IgD-negative memory B cell (primary cell): ENCODE measurements at regions not wholly inside any gene's neighbourhood (a gene's known extent, or its start where the extent isn't known, plus 50 kb on each side); places are given as distances from the start of the nearest gene placed in this dataset.
A peak's percentile ranks its signal among the peaks of the same experiment; 100 is the strongest.
"Not testable (repeated sequence)": the region's sequence is repeated elsewhere in the genome, so short reads cannot be mapped to it uniquely, and the experiment has no call there.

Source experiments
- H3K27ac Mint-ChIP-seq, 3 donors: one replicate each; pipeline ENCODE4 v1.8.0; 2020 to 2022; ENCODE audit warnings: mild to moderate bottlenecking in 3 of 3, mixed read lengths in 3 of 3, moderate library complexity in 1 of 3
- H3K27me3 Mint-ChIP-seq: one replicate; pipeline ENCODE4 v1.8.0; 2021; ENCODE audit warnings: mixed read lengths
- H3K36me3 Mint-ChIP-seq: one replicate; pipeline ENCODE4 v1.8.0; 2020; ENCODE audit warnings: mild to moderate bottlenecking, mixed read lengths
- H3K4me1 Mint-ChIP-seq, 3 donors: one replicate each; pipeline ENCODE4 v1.8.0; 2020 to 2022; ENCODE audit warnings: mixed read lengths in 3 of 3, mild to moderate bottlenecking in 1 of 3
- H3K4me3 Mint-ChIP-seq, 4 donors: one replicate each; pipeline ENCODE4 v1.8.0; 2020 to 2022; ENCODE audit warnings: mild to moderate bottlenecking in 4 of 4, mixed read lengths in 4 of 4, moderate library complexity in 3 of 4
- H3K9me3 Mint-ChIP-seq, 3 donors: one replicate each; pipeline ENCODE4 v1.8.0; 2020 to 2021; ENCODE audit warnings: mixed read lengths in 3 of 3, mild to moderate bottlenecking in 1 of 3

GRCh38 chr4:71081192-71081591 is 87.7 kb downstream of the DCK start:
- Mint-ChIP-seq H3K27me3 (no peaks in the 10 kb centered on the region), H3K9me3 (peaks cover 0 to 2% (median 0%) of the 10 kb centered on the region in 3 donors), H3K4me1 (no peaks in the 10 kb centered on the region), H3K36me3 (peaks cover 3% of the 10 kb centered on the region), H3K4me3 (no peak overlapping the region), H3K27ac (no peak overlapping the region)

- Mint-ChIP-seq H3K4me1 (peaks cover 0 to 9% (median 5%) of the 10 kb centered on the region in 3 donors), H3K27ac (no peak overlapping the region), H3K36me3 (peaks cover 4% of the 10 kb centered on the region), H3K27me3 (peaks cover 26% of the 10 kb centered on the region), H3K4me3 (no peak overlapping the region), H3K9me3 (peaks cover 0 to 5% (median 5%) of the 10 kb centered on the region in 3 donors)
Observed at GRCh38 chr4:71093745-71094144, 100.3 kb downstream of the DCK start.

- peaks cover 22% of the 10 kb centered on the region for H3K27me3 Mint-ChIP-seq
- H3K4me1 Mint-ChIP-seq: peaks cover 0 to 9% (median 5%) of the 10 kb centered on the region in 3 donors
- H3K9me3 Mint-ChIP-seq: peaks cover 0 to 5% (median 2%) of the 10 kb centered on the region in 3 donors
- H3K4me3 Mint-ChIP-seq: no peak overlapping the region
- H3K27ac Mint-ChIP-seq: peak overlapping the region in 1 of 3 donors; percentile 23
- H3K36me3 Mint-ChIP-seq: peaks cover 4% of the 10 kb centered on the region
Observed at GRCh38 chr4:71094201-71094600, 100.8 kb downstream of the DCK start.

- no peak overlapping the region for H3K4me3 Mint-ChIP-seq
- peaks cover 0 to 5% (median 3%) of the 10 kb centered on the region in 3 donors for H3K9me3 Mint-ChIP-seq
- H3K4me1 Mint-ChIP-seq: peaks cover 0 to 9% (median 5%) of the 10 kb centered on the region in 3 donors
- H3K27ac Mint-ChIP-seq: no peak overlapping the region
- peaks cover 19% of the 10 kb centered on the region for H3K27me3 Mint-ChIP-seq
- H3K36me3 Mint-ChIP-seq: peaks cover 4% of the 10 kb centered on the region
Observed at GRCh38 chr4:71095141-71095540, 101.7 kb downstream of the DCK start.

- H3K27ac Mint-ChIP-seq: no peak overlapping the region
- peaks cover 17% of the 10 kb centered on the region for H3K27me3 Mint-ChIP-seq
- H3K4me1 Mint-ChIP-seq: peaks cover under 1 to 9% (median 5%) of the 10 kb centered on the region in 3 donors
- peaks cover 0 to 4% (median 4%) of the 10 kb centered on the region in 3 donors for H3K9me3 Mint-ChIP-seq
- H3K36me3 Mint-ChIP-seq: peaks cover 4% of the 10 kb centered on the region
- H3K4me3 Mint-ChIP-seq: no peak overlapping the region
Observed at GRCh38 chr4:71095545-71095944, 102.1 kb downstream of the DCK start.

- H3K4me1 Mint-ChIP-seq: peaks cover 2 to 14% (median 5%) of the 10 kb centered on the region in 3 donors
- no peaks in the 10 kb centered on the region for H3K36me3 Mint-ChIP-seq
- no peaks in the 10 kb centered on the region for H3K9me3 Mint-ChIP-seq
- H3K27me3 Mint-ChIP-seq: no peaks in the 10 kb centered on the region
- peak overlapping the region in 1 of 4 donors; percentile 44 for H3K4me3 Mint-ChIP-seq
- peak overlapping the region in 1 of 3 donors; percentile 67 for H3K27ac Mint-ChIP-seq
Observed at GRCh38 chr4:71107726-71108125, 114.3 kb downstream of the DCK start.

GRCh38 chr4:71110499-71110898 is 117.0 kb downstream of the DCK start:
- no peak overlapping the region for H3K27ac Mint-ChIP-seq
- H3K4me1 Mint-ChIP-seq: peaks cover 2 to 14% (median 5%) of the 10 kb centered on the region in 3 donors
- no peak overlapping the region for H3K4me3 Mint-ChIP-seq
- H3K9me3 Mint-ChIP-seq: no peaks in the 10 kb centered on the region
- H3K27me3 Mint-ChIP-seq: no peaks in the 10 kb centered on the region
- H3K36me3 Mint-ChIP-seq: no peaks in the 10 kb centered on the region

- H3K36me3 Mint-ChIP-seq, H3K27ac Mint-ChIP-seq, H3K9me3 Mint-ChIP-seq, H3K4me3 Mint-ChIP-seq, H3K27me3 Mint-ChIP-seq: not testable (repeated sequence)
- H3K4me1 Mint-ChIP-seq: peaks cover 2 to 14% (median 5%) of the 10 kb centered on the region in 3 donors
Observed at GRCh38 chr4:71111133-71111532, 117.7 kb downstream of the DCK start.

- Mint-ChIP-seq H3K36me3 (no peaks in the 10 kb centered on the region), H3K4me1 (peaks cover 0 to 6% (median 0%) of the 10 kb centered on the region in 3 donors), H3K27ac (no peak overlapping the region), H3K9me3 (no peaks in the 10 kb centered on the region), H3K4me3 (no peak overlapping the region), H3K27me3 (no peaks in the 10 kb centered on the region)
Observed at GRCh38 chr4:71113294-71113693, 119.8 kb downstream of the DCK start.

GRCh38 chr4:71120831-71121524 is 127.5 kb downstream of the DCK start:
- Mint-ChIP-seq H3K9me3 (peaks cover 0 to 1% (median 0%) of the 10 kb centered on the region in 3 donors), H3K4me3 (no peak overlapping the region), H3K27me3 (peaks cover 4% of the 10 kb centered on the region), H3K36me3 (no peaks in the 10 kb centered on the region), H3K27ac (no peak overlapping the region), H3K4me1 (peaks cover 0 to 4% (median 0%) of the 10 kb centered on the region in 3 donors)

GRCh38 chr4:71123951-71124350 is 130.5 kb downstream of the DCK start:
- peaks cover 0 to 1% (median 0%) of the 10 kb centered on the region in 3 donors for H3K9me3 Mint-ChIP-seq
- H3K4me3 Mint-ChIP-seq: no peak overlapping the region
- peaks cover 4% of the 10 kb centered on the region for H3K27me3 Mint-ChIP-seq
- peaks cover 0 to 4% (median 0%) of the 10 kb centered on the region in 3 donors for H3K4me1 Mint-ChIP-seq
- H3K36me3 Mint-ChIP-seq: peaks cover 2% of the 10 kb centered on the region
- H3K27ac Mint-ChIP-seq: no peak overlapping the region

- H3K4me3 Mint-ChIP-seq: no peak overlapping the region
- peaks cover 1% of the 10 kb centered on the region for H3K27me3 Mint-ChIP-seq
- H3K27ac Mint-ChIP-seq: no peak overlapping the region
- H3K9me3 Mint-ChIP-seq: no peaks in the 10 kb centered on the region
- peaks cover 0 to 4% (median 0%) of the 10 kb centered on the region in 3 donors for H3K4me1 Mint-ChIP-seq
- H3K36me3 Mint-ChIP-seq: peaks cover 2% of the 10 kb centered on the region
Observed at GRCh38 chr4:71125137-71125536, 131.7 kb downstream of the DCK start.

GRCh38 chr4:71126719-71127118 is 133.3 kb downstream of the DCK start:
- Mint-ChIP-seq H3K36me3 (peaks cover 2% of the 10 kb centered on the region), H3K27ac (no peak overlapping the region), H3K9me3 (no peaks in the 10 kb centered on the region), H3K4me1 (peaks cover 0 to 4% (median 2%) of the 10 kb centered on the region in 3 donors), H3K4me3 (no peak overlapping the region), H3K27me3 (peaks cover 1% of the 10 kb centered on the region)

GRCh38 chr4:71130827-71131603 is 137.6 kb downstream of the DCK start:
- no peak overlapping the region for H3K27ac Mint-ChIP-seq

GRCh38 chr4:71132486-71132885 is 139.0 kb downstream of the DCK start:
- H3K4me3 Mint-ChIP-seq: no peak overlapping the region
- peaks cover 0 to 2% (median 0%) of the 10 kb centered on the region in 3 donors for H3K4me1 Mint-ChIP-seq
- no peak overlapping the region for H3K27ac Mint-ChIP-seq
- peaks cover 2% of the 10 kb centered on the region for H3K36me3 Mint-ChIP-seq
- no peaks in the 10 kb centered on the region for H3K27me3 Mint-ChIP-seq
- no peaks in the 10 kb centered on the region for H3K9me3 Mint-ChIP-seq

More at GRCh38 chr4:71130827-71131603, 137.6 kb downstream of the DCK start:
- Mint-ChIP-seq H3K4me1 (peaks cover 0 to 2% (median 0%) of the 10 kb centered on the region in 3 donors), H3K36me3 (peaks cover 2% of the 10 kb centered on the region), H3K9me3 (no peaks in the 10 kb centered on the region), H3K27me3 (no peaks in the 10 kb centered on the region), H3K4me3 (peak overlapping the region in 1 of 4 donors; percentile 25)
